ENCODE measurements at regions not wholly inside any gene's neighbourhood (a gene's known extent, or its start where the extent isn't known, plus 50 kb on each side); places are given as distances from the start of the nearest gene placed in this dataset.

GRCh38 chr4:3699678-3700077 is 66.5 kb upstream of the ADRA2C start:
- H3K4me2 ChIP-seq, result no peak overlapping the region
- no peak overlapping the region for H3K9ac ChIP-seq
- H3K79me2 ChIP-seq (ENCODE audit: insufficient read depth), result no peaks in the 10 kb centered on the region
- no peak overlapping the region for H3K4me3 ChIP-seq (ENCODE audit: low read depth in 2 of 2, low read length in 1 of 2)
- H3K9me2 ChIP-seq, result no peaks in the 10 kb centered on the region
- no peaks in the 10 kb centered on the region for H3F3A ChIP-seq (replicated peaks; ENCODE audit: insufficient read depth)
- H4K20me1 ChIP-seq (ENCODE audit: insufficient read depth), result no peaks in the 10 kb centered on the region
- H3K4me1 ChIP-seq (ENCODE audit: control insufficient read depth in 1 of 2, insufficient read depth in 2 of 2, low read depth in 1 of 2, low read length in 1 of 2), result peaks cover 0 to 23% of the 10 kb centered on the region in 2 experiments; a peak in 1 of 4 replicates
- ChIA-PET POLR2A (no interaction called here), CTCF (no interaction called here)
- 62% methylated on average over 11 of the region's 13 CpGs for WGBS (ENCODE audit: low lambda C conversion rate)
- no peaks in the 10 kb centered on the region for H3K27me3 ChIP-seq (ENCODE audit: insufficient read depth)
- no peak overlapping the region for H2AFZ ChIP-seq (ENCODE audit: low read depth)
- 0 out of 2 replicates have a peak, but pooled peaks cover 5% of the 10 kb centered on the region for H3K9me3 ChIP-seq
- TF ChIP-seq CHD2 (IDR thresholded peaks at IDR 0.05; ENCODE audit: low read length, partially characterized antibody) (no peak), ELF1 (IDR thresholded peaks at IDR 0.05) (no peak), RAD21 (IDR thresholded peaks at IDR 0.05; ENCODE audit: low read length) (no peak), TEAD4 (IDR thresholded peaks at IDR 0.05; ENCODE audit: borderline replicate concordance, insufficient read depth) (no peak), NRF1 (IDR thresholded peaks at IDR 0.05; ENCODE audit: low read depth, low read length) (no peak), CTCF (IDR thresholded peaks at IDR 0.05) (no peak), POLR2AphosphoS5 (IDR thresholded peaks at IDR 0.05; ENCODE audit: low read depth, low read length) (no peak), PBX3 (IDR thresholded peaks at IDR 0.05) (no peak), NFIC (IDR thresholded peaks at IDR 0.05; ENCODE audit: borderline replicate concordance) (no peak), USF2 (IDR thresholded peaks at IDR 0.05; ENCODE audit: borderline replicate concordance, low read depth, low read length) (no peak), FOXJ3 (CRISPR knock-in tag; IDR thresholded peaks at IDR 0.05) (no peak), YY1 (IDR thresholded peaks at IDR 0.05; ENCODE audit: low read depth) (no peak)
- no peaks in the 10 kb centered on the region for H3K36me3 ChIP-seq (replicated peaks in 1 of 2; ENCODE audit: control insufficient read depth in 1 of 2, insufficient read depth in 2 of 2, low read length in 1 of 2)
- DNase-seq, result no peak
- no peak overlapping the region for H3K27ac ChIP-seq (ENCODE audit: low read depth in 2 of 2, low read length in 1 of 2)

GRCh38 chr4:3699261-3699660 is 66.9 kb upstream of the ADRA2C start:
- no peak for DNase-seq
- TF ChIP-seq MAX (IDR thresholded peaks at IDR 0.05; ENCODE audit: low read depth) (no peak), REST (IDR thresholded peaks at IDR 0.05; ENCODE audit: low read depth, low read length) (no peak), USF1 (IDR thresholded peaks at IDR 0.05; ENCODE audit: borderline replicate concordance, low read depth) (no peak), NFIC (IDR thresholded peaks at IDR 0.05; ENCODE audit: borderline replicate concordance) (no peak), JUND (IDR thresholded peaks at IDR 0.05) (no peak), FOXM1 (IDR thresholded peaks at IDR 0.05; ENCODE audit: low read depth) (no peak), ELF1 (IDR thresholded peaks at IDR 0.05) (no peak), PBX3 (IDR thresholded peaks at IDR 0.05) (no peak)

More at GRCh38 chr4:3699261-3699660, 66.9 kb upstream of the ADRA2C start:
- no peaks in the 10 kb centered on the region for H3K27me3 ChIP-seq (ENCODE audit: insufficient read depth)
- H3K27ac ChIP-seq (ENCODE audit: low read depth in 2 of 2, low read length in 1 of 2), result no peak overlapping the region
- no peaks in the 10 kb centered on the region for H3K79me2 ChIP-seq (ENCODE audit: insufficient read depth)
- no peaks in the 10 kb centered on the region for H4K20me1 ChIP-seq (ENCODE audit: insufficient read depth)
- ChIA-PET CTCF (no interaction called here), POLR2A (no interaction called here)
- no peaks in the 10 kb centered on the region for H3F3A ChIP-seq (replicated peaks; ENCODE audit: insufficient read depth)
- no peak overlapping the region for H3K9ac ChIP-seq
- no peaks in the 10 kb centered on the region for H3K9me2 ChIP-seq
- H3K4me3 ChIP-seq (ENCODE audit: low read depth in 2 of 2, low read length in 1 of 2), result no peak overlapping the region
- H3K4me2 ChIP-seq, result no peak overlapping the region
- 0 out of 2 replicates have a peak, but pooled peaks cover 5% of the 10 kb centered on the region for H3K9me3 ChIP-seq
- H2AFZ ChIP-seq (ENCODE audit: low read depth), result no peak overlapping the region
- H3K36me3 ChIP-seq (replicated peaks in 1 of 2; ENCODE audit: control insufficient read depth in 1 of 2, insufficient read depth in 2 of 2, low read length in 1 of 2), result no peaks in the 10 kb centered on the region
- peaks cover 0 to 19% of the 10 kb centered on the region in 2 experiments; a peak in 1 of 4 replicates for H3K4me1 ChIP-seq (ENCODE audit: control insufficient read depth in 1 of 2, insufficient read depth in 2 of 2, low read depth in 1 of 2, low read length in 1 of 2)
- 43% methylated on average over 6 of the region's 6 CpGs for WGBS (ENCODE audit: low lambda C conversion rate)
